ENCODE measurements at regions not wholly inside any gene's neighbourhood (a gene's known extent, or its start where the extent isn't known, plus 50 kb on each side); places are given as distances from the start of the nearest gene placed in this dataset.

DNA sequence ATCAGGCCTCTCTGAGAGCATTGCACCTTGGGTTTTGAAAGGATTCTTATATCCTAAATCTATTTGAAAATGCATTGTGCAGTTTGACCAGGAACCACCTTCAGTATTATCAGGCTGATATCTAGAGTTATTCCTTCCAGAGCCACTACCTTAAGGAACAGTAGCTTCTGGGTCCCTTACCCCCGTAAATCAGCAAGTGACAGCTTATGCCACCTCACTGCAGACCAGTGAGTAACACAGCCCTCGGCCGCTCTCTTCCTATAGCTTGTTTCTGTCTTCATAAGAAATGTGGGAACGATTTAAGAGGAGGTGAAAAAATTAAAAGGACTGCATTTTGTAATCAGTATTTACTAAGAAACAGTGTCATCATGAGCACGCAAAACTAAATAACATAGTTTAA lies 584.2 kb downstream of the GALR1 start:
- Histone ChIP-seq H3K4me1 (ENCODE audit: control insufficient read depth, extremely low read depth, insufficient read depth, low read length) (no peaks in the 10 kb centered on the region), H3K4me3 (ENCODE audit: control insufficient read depth in 2 of 3, extremely low read depth in 1 of 3, insufficient read depth in 2 of 3, low read depth in 1 of 3, low read length in 3 of 3) (no peak overlapping the region), H3K27me3 (ENCODE audit: control insufficient read depth, extremely low read depth, insufficient read depth, low read length) (no peaks in the 10 kb centered on the region), H3K27ac (ENCODE audit: control insufficient read depth, insufficient read depth, low read length) (no peak overlapping the region), H4K20me1 (ENCODE audit: control insufficient read depth, extremely low read depth, insufficient read depth, low read length) (no peaks in the 10 kb centered on the region), H3K4me2 (ENCODE audit: control insufficient read depth, extremely low read depth, insufficient read depth, low read depth, low read length) (no peak overlapping the region), H3K36me3 (ENCODE audit: control insufficient read depth in 2 of 2, extremely low read depth in 1 of 2, insufficient read depth in 2 of 2, low read length in 2 of 2) (no peaks in the 10 kb centered on the region), H3K9ac (ENCODE audit: control insufficient read depth, extremely low read depth, insufficient read depth, low read length) (no peak overlapping the region), H2AFZ (ENCODE audit: control insufficient read depth, low read length) (no peak overlapping the region), H3K9me3 (ENCODE audit: control insufficient read depth, low read depth, low read length) (peaks cover 1% of the 10 kb centered on the region), H3K79me2 (ENCODE audit: control insufficient read depth, insufficient read depth, low read length) (no peaks in the 10 kb centered on the region), H3K9me1 (ENCODE audit: control insufficient read depth, extremely low read depth, insufficient read depth, low read length) (no peaks in the 10 kb centered on the region)
- DNase-seq (ENCODE audit: low read depth, low spot score): no peak
- dilution Hi-C loops (cut with MboI; ENCODE audit: extremely low pct_ligation_motif_present, low sequenced_read_pairs): no loop called here
- FAIRE-seq: no peak
- TF ChIP-seq EZH2 (IDR thresholded peaks at IDR 0.05; ENCODE audit: low read length): no peak
- no peak for TF ChIP-seq CTCF (optimal IDR thresholded peaks at IDR 0.05 in 1 of 3, IDR thresholded peaks at IDR 0.05 in 1 of 3, conservative IDR thresholded peaks at IDR 0.05 in 1 of 3; ENCODE audit: extremely low read depth in 1 of 3, insufficient read depth in 2 of 3, low read length in 3 of 3)

GRCh38 chr18:77851802-77852201 lies 602.2 kb downstream of the GALR1 start:
- Histone ChIP-seq H3K9ac (ENCODE audit: control insufficient read depth, extremely low read depth, insufficient read depth, low read length) (no peak overlapping the region), H2AFZ (ENCODE audit: control insufficient read depth, low read length) (no peak overlapping the region), H3K9me1 (ENCODE audit: control insufficient read depth, extremely low read depth, insufficient read depth, low read length) (no peaks in the 10 kb centered on the region), H3K27ac (ENCODE audit: control insufficient read depth, insufficient read depth, low read length) (no peak overlapping the region), H3K4me1 (ENCODE audit: control insufficient read depth, extremely low read depth, insufficient read depth, low read length) (no peaks in the 10 kb centered on the region), H3K4me2 (ENCODE audit: control insufficient read depth, extremely low read depth, insufficient read depth, low read depth, low read length) (no peak overlapping the region), H4K20me1 (ENCODE audit: control insufficient read depth, extremely low read depth, insufficient read depth, low read length) (no peaks in the 10 kb centered on the region), H3K4me3 (ENCODE audit: control insufficient read depth in 2 of 3, extremely low read depth in 1 of 3, insufficient read depth in 2 of 3, low read depth in 1 of 3, low read length in 3 of 3) (no peak overlapping the region), H3K27me3 (ENCODE audit: control insufficient read depth, extremely low read depth, insufficient read depth, low read length) (no peaks in the 10 kb centered on the region), H3K9me3 (ENCODE audit: control insufficient read depth, low read depth, low read length) (peaks cover 2% of the 10 kb centered on the region), H3K36me3 (ENCODE audit: control insufficient read depth in 2 of 2, extremely low read depth in 1 of 2, insufficient read depth in 2 of 2, low read length in 2 of 2) (no peaks in the 10 kb centered on the region), H3K79me2 (ENCODE audit: control insufficient read depth, insufficient read depth, low read length) (no peaks in the 10 kb centered on the region)
- DNase-seq (ENCODE audit: low read depth, low spot score): no peak
- no peak for TF ChIP-seq CTCF (optimal IDR thresholded peaks at IDR 0.05 in 1 of 3, IDR thresholded peaks at IDR 0.05 in 1 of 3, conservative IDR thresholded peaks at IDR 0.05 in 1 of 3; ENCODE audit: extremely low read depth in 1 of 3, insufficient read depth in 2 of 3, low read length in 3 of 3)
- dilution Hi-C loops (cut with MboI; ENCODE audit: extremely low pct_ligation_motif_present, low sequenced_read_pairs): no loop called here
- FAIRE-seq: no peak

All from keratinocyte (primary cell).